ENCODE measurements at regions not wholly inside any gene's neighbourhood (a gene's known extent, or its start where the extent isn't known, plus 50 kb on each side); places are given as distances from the start of the nearest gene placed in this dataset.

DNA sequence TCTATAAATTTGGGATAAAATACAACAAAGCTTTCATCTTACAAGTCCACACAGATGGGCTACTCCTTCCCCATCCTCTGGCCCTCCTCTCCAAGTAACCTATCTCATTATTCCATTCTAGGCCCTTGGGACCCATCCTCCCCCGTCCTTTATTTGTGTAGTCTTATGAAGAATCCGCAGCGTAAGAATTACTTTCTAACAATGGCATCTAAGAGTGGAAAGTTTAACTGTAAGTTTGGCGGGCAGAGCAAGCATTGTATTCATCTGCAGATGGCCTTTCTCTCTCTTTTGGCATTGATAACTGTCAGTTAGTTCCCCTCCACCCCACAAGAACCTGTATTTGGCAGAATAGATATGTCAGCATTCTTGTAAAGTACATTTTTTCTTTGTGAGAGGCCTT lies 91.9 kb upstream of the TSPAN2 start:
- TF ChIP-seq BACH2 (CRISPR knock-in tag; IDR thresholded peaks at IDR 0.05; ENCODE audit: borderline replicate concordance), result no peak
- TF ChIP-seq, protein P1, sequence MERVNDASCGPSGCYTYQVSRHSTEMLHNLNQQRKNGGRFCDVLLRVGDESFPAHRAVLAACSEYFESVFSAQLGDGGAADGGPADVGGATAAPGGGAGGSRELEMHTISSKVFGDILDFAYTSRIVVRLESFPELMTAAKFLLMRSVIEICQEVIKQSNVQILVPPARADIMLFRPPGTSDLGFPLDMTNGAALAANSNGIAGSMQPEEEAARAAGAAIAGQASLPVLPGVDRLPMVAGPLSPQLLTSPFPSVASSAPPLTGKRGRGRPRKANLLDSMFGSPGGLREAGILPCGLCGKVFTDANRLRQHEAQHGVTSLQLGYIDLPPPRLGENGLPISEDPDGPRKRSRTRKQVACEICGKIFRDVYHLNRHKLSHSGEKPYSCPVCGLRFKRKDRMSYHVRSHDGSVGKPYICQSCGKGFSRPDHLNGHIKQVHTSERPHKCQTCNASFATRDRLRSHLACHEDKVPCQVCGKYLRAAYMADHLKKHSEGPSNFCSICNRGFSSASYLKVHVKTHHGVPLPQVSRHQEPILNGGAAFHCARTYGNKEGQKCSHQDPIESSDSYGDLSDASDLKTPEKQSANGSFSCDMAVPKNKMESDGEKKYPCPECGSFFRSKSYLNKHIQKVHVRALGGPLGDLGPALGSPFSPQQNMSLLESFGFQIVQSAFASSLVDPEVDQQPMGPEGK (CRISPR knock-in tag; IDR thresholded peaks at IDR 0.05; ENCODE audit: borderline replicate concordance), result no peak
- no peak for TF ChIP-seq ZNF70 (CRISPR knock-in tag; IDR thresholded peaks at IDR 0.05)
- TF ChIP-seq ZNF565 (CRISPR knock-in tag; conservative IDR thresholded peaks at IDR 0.05; ENCODE audit: low read depth), result no peak
- TF ChIP-seq, protein P2, sequence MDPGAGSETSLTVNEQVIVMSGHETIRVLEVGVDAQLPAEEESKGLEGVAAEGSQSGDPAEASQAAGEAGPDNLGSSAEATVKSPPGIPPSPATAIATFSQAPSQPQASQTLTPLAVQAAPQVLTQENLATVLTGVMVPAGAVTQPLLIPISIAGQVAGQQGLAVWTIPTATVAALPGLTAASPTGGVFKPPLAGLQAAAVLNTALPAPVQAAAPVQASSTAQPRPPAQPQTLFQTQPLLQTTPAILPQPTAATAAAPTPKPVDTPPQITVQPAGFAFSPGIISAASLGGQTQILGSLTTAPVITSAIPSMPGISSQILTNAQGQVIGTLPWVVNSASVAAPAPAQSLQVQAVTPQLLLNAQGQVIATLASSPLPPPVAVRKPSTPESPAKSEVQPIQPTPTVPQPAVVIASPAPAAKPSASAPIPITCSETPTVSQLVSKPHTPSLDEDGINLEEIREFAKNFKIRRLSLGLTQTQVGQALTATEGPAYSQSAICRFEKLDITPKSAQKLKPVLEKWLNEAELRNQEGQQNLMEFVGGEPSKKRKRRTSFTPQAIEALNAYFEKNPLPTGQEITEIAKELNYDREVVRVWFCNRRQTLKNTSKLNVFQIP (CRISPR knock-in tag; IDR thresholded peaks at IDR 0.05; ENCODE audit: borderline replicate concordance, low read depth), result no peak

Data from SK-N-SH treated with all-trans-retinoic acid at 6 μM for 48 hours (cell line).